Activated CD4-positive, alpha-beta T cell treated with anti-CD3 and anti-CD28 coated beads, Interleukin-2, amount 50 U/mL, for 48 hours (primary cell): ENCODE measurements at regions not wholly inside any gene's neighbourhood (a gene's known extent, or its start where the extent isn't known, plus 50 kb on each side); places are given as distances from the start of the nearest gene placed in this dataset.

ENCODE experiments used
- DNase-seq, 2 experiments: peaks; one replicate each; pipeline ENCODE4 v3.0.0-alpha.2; 2020

- no peak for DNase-seq
Observed at GRCh38 chr19:13604902-13605586, 98.8 kb upstream of the CACNA1A start.

DNA sequence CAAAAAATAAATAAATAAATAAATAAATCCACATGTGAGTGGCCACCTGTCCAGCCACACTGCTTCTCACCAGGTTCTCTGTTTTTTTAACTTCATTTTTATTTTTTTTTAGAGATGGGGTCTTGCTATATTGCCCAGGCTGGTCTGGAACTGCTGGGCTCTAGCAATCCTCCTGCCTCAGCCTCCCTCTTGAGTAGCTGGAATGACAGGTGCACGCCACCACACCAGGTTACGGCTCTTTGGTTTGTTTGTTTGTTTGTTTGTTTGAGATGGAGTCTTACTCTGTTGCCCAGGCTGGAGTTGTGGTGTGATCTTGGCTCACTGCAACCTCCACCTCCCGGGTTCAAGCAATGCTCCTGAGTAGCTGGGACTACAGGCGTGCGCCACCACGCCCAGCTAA lies 94.5 kb upstream of the CACNA1A start:
- DNase-seq: no peak

GRCh38 chr19:13600091-13600490 lies 93.8 kb upstream of the CACNA1A start:
- no peak for DNase-seq

DNA sequence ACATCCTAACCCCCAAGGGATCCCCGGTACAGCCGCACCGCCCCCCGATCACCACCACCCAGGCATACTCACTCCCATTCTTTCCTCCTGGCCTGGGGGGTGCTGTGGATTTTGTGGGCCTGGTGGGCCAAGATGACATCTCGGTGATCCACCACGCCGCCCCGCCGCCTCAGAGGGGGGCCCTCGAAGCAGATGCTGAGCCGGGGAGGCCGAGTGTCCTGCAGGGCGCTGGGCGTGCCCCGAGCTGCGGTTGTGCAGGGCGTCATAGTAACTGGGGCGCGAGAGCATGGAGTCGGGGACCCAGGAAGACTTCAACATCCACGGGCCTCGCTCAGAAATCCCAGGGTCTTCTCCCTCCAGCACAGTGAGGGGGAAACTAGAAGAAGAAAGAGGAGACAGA lies 93.4 kb upstream of the CACNA1A start:
- DNase-seq: no peak

GRCh38 chr19:13598098-13598497 lies 91.8 kb upstream of the CACNA1A start:
- DNase-seq: no peak

GRCh38 chr19:13597640-13598039 lies 91.4 kb upstream of the CACNA1A start:
- peak; percentile 50 to 57 for DNase-seq

DNA sequence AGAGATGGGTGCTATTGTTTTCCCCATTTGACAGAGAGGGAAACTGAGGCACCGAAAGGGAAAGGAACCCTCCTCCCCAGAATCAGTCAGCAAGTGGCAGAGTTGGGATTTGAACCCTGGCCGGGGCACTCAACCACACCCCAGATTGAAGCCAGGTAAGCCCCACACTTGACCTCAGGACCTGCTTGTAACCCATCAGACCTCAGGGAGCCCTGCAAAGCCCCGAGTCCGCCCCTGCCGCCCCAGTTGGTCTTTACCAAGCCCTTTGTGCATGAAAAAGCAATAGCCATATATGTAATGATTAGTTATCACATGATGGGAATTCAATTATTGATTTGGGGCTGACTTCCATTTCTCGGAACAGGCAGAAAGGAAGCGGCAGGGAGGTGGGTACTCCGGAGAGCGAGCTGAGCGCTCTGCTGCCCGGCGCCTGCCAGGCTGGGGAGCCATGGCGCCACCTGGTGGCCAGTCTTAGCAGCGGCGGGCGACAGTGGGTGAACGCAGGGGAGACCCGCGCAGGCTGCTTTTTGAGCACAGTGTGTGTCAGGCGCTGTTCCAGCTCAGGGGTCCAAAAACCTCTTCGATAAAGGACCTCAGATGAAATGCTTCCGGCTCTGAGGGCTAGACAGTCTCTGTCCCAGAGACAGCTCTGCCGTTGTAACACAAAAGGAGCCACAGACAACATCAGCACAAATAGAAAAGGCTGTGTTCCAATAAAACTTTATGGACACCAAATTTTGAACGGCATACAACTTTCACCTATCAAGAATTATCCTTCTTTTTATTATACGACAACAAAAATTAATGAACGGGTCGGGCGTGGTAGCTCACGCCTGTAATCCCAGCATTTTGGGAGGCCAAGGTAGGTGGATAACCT lies 82.9 kb upstream of the CACNA1A start:
- DNase-seq: peak; percentile 83 to 87

DNA sequence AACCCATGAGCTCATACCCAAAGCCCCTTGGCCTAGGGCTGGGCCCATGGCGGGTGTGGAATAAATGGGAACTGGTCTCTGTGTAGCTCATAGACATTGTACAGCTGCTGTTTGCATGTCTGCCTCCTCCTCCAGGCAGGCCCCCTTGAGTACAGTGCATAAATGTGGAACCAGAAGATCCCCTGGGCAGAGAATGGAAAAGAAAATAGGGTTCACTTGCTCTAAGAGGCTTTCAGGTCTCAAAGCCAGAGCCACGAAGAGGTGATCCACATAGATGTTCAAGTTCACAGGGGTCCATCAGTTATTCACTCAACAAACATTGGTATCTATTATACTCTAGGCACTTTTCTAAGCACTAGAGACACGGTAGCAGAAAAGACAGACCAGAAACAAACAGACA lies 79.2 kb upstream of the CACNA1A start:
- DNase-seq: no peak

GRCh38 chr19:13583753-13584152 lies 77.5 kb upstream of the CACNA1A start:
- no peak for DNase-seq

DNA sequence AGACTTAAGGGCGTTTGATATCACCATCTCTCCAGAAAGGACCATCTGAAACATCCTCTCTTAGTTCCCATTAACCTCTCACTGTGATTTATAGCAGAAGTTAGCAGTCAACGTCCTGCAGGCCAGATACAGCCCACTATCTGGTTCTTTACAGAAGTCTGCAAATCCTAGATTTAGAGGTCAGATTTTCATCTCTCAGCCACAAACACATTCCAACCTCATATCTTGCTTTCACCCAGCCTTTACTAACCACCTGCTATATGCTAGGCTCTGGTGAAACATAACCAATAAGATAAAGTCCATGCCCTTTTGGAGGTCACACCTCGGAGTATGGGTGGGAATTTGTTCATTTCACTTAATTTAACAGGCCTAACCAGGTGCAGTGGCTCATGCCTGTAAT lies 76.8 kb upstream of the CACNA1A start:
- no peak for DNase-seq

- no peak for DNase-seq
Observed at GRCh38 chr19:13581576-13581975, 75.3 kb upstream of the CACNA1A start.

GRCh38 chr19:13579388-13580060 lies 73.2 kb upstream of the CACNA1A start:
- no peak for DNase-seq

GRCh38 chr19:13576726-13577125 lies 70.4 kb upstream of the CACNA1A start:
- DNase-seq: no peak

GRCh38 chr19:13574933-13575332 lies 68.7 kb upstream of the CACNA1A start:
- DNase-seq: no peak

- DNase-seq: no peak
Observed at GRCh38 chr19:13573056-13573667, 66.9 kb upstream of the CACNA1A start.

GRCh38 chr19:13561461-13561860 lies 55.2 kb upstream of the CACNA1A start:
- DNase-seq: no peak

- peak in 1 of 2 experiments; percentile 4 for DNase-seq
Observed at GRCh38 chr19:13557756-13558398, 51.6 kb upstream of the CACNA1A start.

GRCh38 chr19:13556552-13556951 lies 50.3 kb upstream of the CACNA1A start:
- no peak for DNase-seq
